Osteocyte (in vitro differentiated cells): ENCODE measurements at regions not wholly inside any gene's neighbourhood (a gene's known extent, or its start where the extent isn't known, plus 50 kb on each side); places are given as distances from the start of the nearest gene placed in this dataset.

ENCODE experiments used
- DNase-seq: peaks from one replicate; pipeline ENCODE4 v3.0.0; 2021; ENCODE audit warnings: mixed read lengths; ENCODE audit not compliant: unreplicated experiment; ENCODE audit errors: extremely low spot score
- H3K27ac Mint-ChIP-seq: one replicate; pipeline ENCODE4 v1.8.0; 2021; ENCODE audit warnings: mild to moderate bottlenecking, mixed read lengths; ENCODE audit not compliant: unreplicated experiment
- H3K27me3 Mint-ChIP-seq: one replicate; pipeline ENCODE4 v1.8.0; 2021; ENCODE audit warnings: mixed read lengths; ENCODE audit not compliant: unreplicated experiment
- H3K36me3 Mint-ChIP-seq: one replicate; pipeline ENCODE4 v1.8.0; 2021; ENCODE audit warnings: mixed read lengths; ENCODE audit not compliant: unreplicated experiment
- H3K4me1 Mint-ChIP-seq: one replicate; pipeline ENCODE4 v1.8.0; 2021; ENCODE audit warnings: mixed read lengths; ENCODE audit not compliant: unreplicated experiment
- H3K4me3 Mint-ChIP-seq: one replicate; pipeline ENCODE4 v1.8.0; 2021; ENCODE audit warnings: mild to moderate bottlenecking, moderate library complexity, mixed read lengths; ENCODE audit not compliant: unreplicated experiment
- H3K9me3 Mint-ChIP-seq: one replicate; pipeline ENCODE4 v1.8.0; 2021; ENCODE audit warnings: mixed read lengths; ENCODE audit not compliant: unreplicated experiment
- TF ChIP-seq, protein P1 (sequence below): fragments of 200-600 bp; sonication (generic); IDR thresholded peaks from 2 replicates; pipeline ENCODE4 v1.5.0; 2021; ENCODE audit warnings: antibody characterized with exemption, mild to moderate bottlenecking, moderate library complexity

DNA sequence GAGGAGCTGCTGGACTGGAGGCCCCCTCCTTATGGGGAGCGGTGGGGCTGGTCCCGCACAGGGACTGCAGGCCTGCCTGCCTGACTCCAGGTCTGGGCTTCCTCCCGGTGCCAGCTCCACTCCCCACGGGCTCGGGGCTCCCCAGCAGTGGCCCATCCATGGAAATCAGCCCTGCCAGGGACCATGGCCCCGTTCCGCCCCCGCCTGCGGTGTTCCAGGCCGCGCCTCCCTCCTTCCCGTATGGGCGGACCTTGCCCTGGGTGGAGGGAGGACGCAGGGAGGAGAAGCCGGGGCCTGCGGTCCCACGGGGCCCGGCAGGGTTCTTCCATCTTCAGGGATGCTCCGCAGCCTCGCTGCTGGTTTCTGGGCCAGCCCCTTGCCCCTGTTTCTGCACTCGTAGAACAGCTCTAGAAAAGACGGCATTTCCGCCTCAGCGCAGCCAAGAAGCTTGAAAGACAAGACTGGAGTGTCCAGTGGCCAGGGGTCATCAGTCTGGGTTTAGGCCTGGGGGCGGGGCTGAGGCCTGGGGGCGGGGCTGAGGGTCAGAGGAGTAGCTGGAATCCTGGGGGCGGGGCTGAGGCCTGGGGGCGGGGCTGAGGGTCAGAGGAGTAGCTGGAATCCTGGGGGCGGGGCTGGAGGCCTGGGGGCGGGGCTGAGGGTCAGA is 1330.6 kb downstream of the BRD1 start:
- Mint-ChIP-seq H3K4me1 (peaks cover 36% of the 10 kb centered on the region), H3K36me3 (no peaks in the 10 kb centered on the region), H3K27ac (no peak overlapping the region), H3K9me3 (no peaks in the 10 kb centered on the region), H3K27me3 (no peaks in the 10 kb centered on the region), H3K4me3 (no peak overlapping the region)
- no peak for DNase-seq
- TF ChIP-seq, protein P1, sequence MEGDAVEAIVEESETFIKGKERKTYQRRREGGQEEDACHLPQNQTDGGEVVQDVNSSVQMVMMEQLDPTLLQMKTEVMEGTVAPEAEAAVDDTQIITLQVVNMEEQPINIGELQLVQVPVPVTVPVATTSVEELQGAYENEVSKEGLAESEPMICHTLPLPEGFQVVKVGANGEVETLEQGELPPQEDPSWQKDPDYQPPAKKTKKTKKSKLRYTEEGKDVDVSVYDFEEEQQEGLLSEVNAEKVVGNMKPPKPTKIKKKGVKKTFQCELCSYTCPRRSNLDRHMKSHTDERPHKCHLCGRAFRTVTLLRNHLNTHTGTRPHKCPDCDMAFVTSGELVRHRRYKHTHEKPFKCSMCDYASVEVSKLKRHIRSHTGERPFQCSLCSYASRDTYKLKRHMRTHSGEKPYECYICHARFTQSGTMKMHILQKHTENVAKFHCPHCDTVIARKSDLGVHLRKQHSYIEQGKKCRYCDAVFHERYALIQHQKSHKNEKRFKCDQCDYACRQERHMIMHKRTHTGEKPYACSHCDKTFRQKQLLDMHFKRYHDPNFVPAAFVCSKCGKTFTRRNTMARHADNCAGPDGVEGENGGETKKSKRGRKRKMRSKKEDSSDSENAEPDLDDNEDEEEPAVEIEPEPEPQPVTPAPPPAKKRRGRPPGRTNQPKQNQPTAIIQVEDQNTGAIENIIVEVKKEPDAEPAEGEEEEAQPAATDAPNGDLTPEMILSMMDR, result no peak

GRCh38 chr22:48496226-48496845 is 1331.3 kb downstream of the BRD1 start:
- Mint-ChIP-seq H3K9me3 (no peaks in the 10 kb centered on the region), H3K36me3 (no peaks in the 10 kb centered on the region), H3K4me3 (no peak overlapping the region), H3K27ac (no peak overlapping the region), H3K27me3 (no peaks in the 10 kb centered on the region), H3K4me1 (peaks cover 42% of the 10 kb centered on the region)
- TF ChIP-seq, protein P1, result no peak
- DNase-seq, result no peak

DNA sequence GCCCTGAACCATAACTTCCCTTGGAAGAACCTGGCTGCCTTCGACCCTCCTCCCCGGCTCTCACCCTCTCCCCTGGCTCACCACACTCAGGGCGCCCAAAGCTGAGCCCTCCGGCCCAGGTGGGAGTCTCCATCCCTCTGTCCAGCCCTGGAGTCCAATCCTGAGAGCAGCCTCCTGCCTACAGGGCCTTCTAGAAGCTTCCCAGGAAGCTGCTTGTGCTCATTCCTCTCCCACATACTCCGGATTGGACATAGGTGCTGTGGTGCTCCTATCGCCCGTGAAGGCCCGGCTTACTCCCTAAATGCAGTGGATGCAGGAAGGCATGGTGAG is 1332.0 kb downstream of the BRD1 start:
- H3K27me3 Mint-ChIP-seq, result no peaks in the 10 kb centered on the region

DNA sequence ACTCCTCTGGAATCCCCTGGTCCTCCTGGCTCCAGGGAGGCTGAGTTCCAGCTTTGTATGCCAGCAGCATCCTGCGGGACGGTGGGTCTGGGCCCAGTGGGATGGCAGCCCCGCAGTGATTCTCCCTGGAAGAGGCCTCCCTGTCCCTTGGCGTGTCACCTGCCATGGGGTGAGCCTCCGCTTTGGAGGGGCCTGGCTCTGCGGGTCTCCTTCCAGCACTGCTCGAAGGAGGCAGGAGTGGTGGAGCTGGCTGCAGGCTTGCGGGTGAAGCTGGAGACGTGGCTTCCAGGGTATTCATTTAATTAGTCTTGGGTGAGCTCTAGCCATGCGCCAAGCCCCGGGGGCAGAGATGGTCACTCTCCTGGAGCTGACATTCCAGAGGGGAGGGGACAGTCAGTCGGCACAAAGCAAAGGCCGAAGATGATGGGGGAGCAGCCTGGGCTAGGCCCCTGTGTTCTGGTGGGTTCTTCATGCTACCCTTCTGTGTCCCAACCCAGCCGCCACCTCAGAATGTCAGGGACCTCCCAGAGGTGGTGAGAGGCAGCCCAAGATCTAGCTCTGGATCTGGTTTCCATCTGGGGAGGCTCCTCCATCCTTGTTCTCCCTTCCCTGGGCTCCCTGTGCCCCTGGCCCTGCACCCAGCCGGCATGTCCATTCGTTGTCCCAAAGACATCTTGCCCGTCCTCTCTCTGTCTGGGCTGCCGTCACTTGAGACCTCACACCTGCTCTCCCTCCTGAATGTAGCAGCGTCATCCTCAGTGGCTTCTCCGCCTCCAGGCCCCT is 1332.5 kb downstream of the BRD1 start:
- no peaks in the 10 kb centered on the region for H3K27me3 Mint-ChIP-seq
- H3K27ac Mint-ChIP-seq, result no peak overlapping the region
- no peaks in the 10 kb centered on the region for H3K36me3 Mint-ChIP-seq
- TF ChIP-seq, protein P1, result no peak
- H3K9me3 Mint-ChIP-seq, result no peaks in the 10 kb centered on the region
- no peak overlapping the region for H3K4me3 Mint-ChIP-seq
- DNase-seq, result no peak
- H3K4me1 Mint-ChIP-seq, result peaks cover 44% of the 10 kb centered on the region

More for the DNA sequence above, 1332.0 kb downstream of the BRD1 start:
- no peak overlapping the region for H3K4me3 Mint-ChIP-seq
- TF ChIP-seq, protein P1, result no peak
- no peaks in the 10 kb centered on the region for H3K9me3 Mint-ChIP-seq
- no peak overlapping the region for H3K27ac Mint-ChIP-seq
- H3K4me1 Mint-ChIP-seq, result peaks cover 47% of the 10 kb centered on the region
- no peak for DNase-seq
- no peaks in the 10 kb centered on the region for H3K36me3 Mint-ChIP-seq
